ENCODE measurements at regions not wholly inside any gene's neighbourhood (a gene's known extent, or its start where the extent isn't known, plus 50 kb on each side); places are given as distances from the start of the nearest gene placed in this dataset.

- TF ChIP-seq, protein P1, sequence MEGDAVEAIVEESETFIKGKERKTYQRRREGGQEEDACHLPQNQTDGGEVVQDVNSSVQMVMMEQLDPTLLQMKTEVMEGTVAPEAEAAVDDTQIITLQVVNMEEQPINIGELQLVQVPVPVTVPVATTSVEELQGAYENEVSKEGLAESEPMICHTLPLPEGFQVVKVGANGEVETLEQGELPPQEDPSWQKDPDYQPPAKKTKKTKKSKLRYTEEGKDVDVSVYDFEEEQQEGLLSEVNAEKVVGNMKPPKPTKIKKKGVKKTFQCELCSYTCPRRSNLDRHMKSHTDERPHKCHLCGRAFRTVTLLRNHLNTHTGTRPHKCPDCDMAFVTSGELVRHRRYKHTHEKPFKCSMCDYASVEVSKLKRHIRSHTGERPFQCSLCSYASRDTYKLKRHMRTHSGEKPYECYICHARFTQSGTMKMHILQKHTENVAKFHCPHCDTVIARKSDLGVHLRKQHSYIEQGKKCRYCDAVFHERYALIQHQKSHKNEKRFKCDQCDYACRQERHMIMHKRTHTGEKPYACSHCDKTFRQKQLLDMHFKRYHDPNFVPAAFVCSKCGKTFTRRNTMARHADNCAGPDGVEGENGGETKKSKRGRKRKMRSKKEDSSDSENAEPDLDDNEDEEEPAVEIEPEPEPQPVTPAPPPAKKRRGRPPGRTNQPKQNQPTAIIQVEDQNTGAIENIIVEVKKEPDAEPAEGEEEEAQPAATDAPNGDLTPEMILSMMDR (conservative IDR thresholded peaks at IDR 0.05; ENCODE audit: low read depth, low read length) = no peak
- TF ChIP-seq EZH2 (IDR thresholded peaks at IDR 0.05; ENCODE audit: low read length, unreplicated experiment) = no peak
Observed at GRCh38 chr7:84642611-84643010, 448.0 kb upstream of the SEMA3A start.

Data from PC-3 (cell line).